ENCODE measurements at regions not wholly inside any gene's neighbourhood (a gene's known extent, or its start where the extent isn't known, plus 50 kb on each side); places are given as distances from the start of the nearest gene placed in this dataset.

- peaks cover 21% of the 10 kb centered on the region for H3K27me3 Mint-ChIP-seq (ENCODE audit: low read depth)
- H3K4me1 Mint-ChIP-seq (ENCODE audit: low read depth) = peaks cover 2% of the 10 kb centered on the region
- peaks cover 14% of the 10 kb centered on the region for H3K9me3 Mint-ChIP-seq (ENCODE audit: low read depth)
- DNase-seq (ENCODE audit: low spot score) = no peak
- no peak overlapping the region for H3K27ac Mint-ChIP-seq (ENCODE audit: unreplicated experiment)
- TF ChIP-seq CTCF (IDR thresholded peaks at IDR 0.05) = no peak
- H3K4me3 Mint-ChIP-seq (ENCODE audit: unreplicated experiment) = no peak overlapping the region
- peaks cover 2% of the 10 kb centered on the region for H3K36me3 Mint-ChIP-seq (ENCODE audit: low read depth)
Observed at GRCh38 chr20:40146071-40146470, 543.0 kb downstream of the MAFB start.

GRCh38 chr20:40144581-40144980 is 544.5 kb downstream of the MAFB start:
- TF ChIP-seq CTCF (IDR thresholded peaks at IDR 0.05) = no peak
- Mint-ChIP-seq H3K4me1 (ENCODE audit: low read depth) (peaks cover 2% of the 10 kb centered on the region), H3K36me3 (ENCODE audit: low read depth) (peaks cover 2% of the 10 kb centered on the region), H3K4me3 (ENCODE audit: unreplicated experiment) (no peak overlapping the region), H3K27ac (ENCODE audit: unreplicated experiment) (no peak overlapping the region), H3K9me3 (ENCODE audit: low read depth) (peaks cover 14% of the 10 kb centered on the region), H3K27me3 (ENCODE audit: low read depth) (peaks cover 21% of the 10 kb centered on the region)
- DNase-seq (ENCODE audit: low spot score) = no peak

GRCh38 chr20:40134176-40134575 is 554.9 kb downstream of the MAFB start:
- no peak for TF ChIP-seq CTCF (IDR thresholded peaks at IDR 0.05)
- peaks cover 12% of the 10 kb centered on the region for H3K9me3 Mint-ChIP-seq (ENCODE audit: low read depth)

GRCh38 chr20:40120827-40121226 is 568.2 kb downstream of the MAFB start:
- Mint-ChIP-seq H3K9me3 (ENCODE audit: low read depth) (no peaks in the 10 kb centered on the region), H3K4me1 (ENCODE audit: low read depth) (no peaks in the 10 kb centered on the region), H3K27me3 (ENCODE audit: low read depth) (peaks cover 31% of the 10 kb centered on the region), H3K4me3 (ENCODE audit: unreplicated experiment) (no peak overlapping the region), H3K27ac (ENCODE audit: unreplicated experiment) (no peak overlapping the region), H3K36me3 (ENCODE audit: low read depth) (no peaks in the 10 kb centered on the region)
- TF ChIP-seq CTCF (IDR thresholded peaks at IDR 0.05) = no peak
- no peak for DNase-seq (ENCODE audit: low spot score)

More at GRCh38 chr20:40134176-40134575, 554.9 kb downstream of the MAFB start:
- Mint-ChIP-seq H3K4me1 (ENCODE audit: low read depth) (no peaks in the 10 kb centered on the region), H3K27me3 (ENCODE audit: low read depth) (peaks cover 2% of the 10 kb centered on the region), H3K36me3 (ENCODE audit: low read depth) (peaks cover 1% of the 10 kb centered on the region), H3K4me3 (ENCODE audit: unreplicated experiment) (no peak overlapping the region), H3K27ac (ENCODE audit: unreplicated experiment) (no peak overlapping the region)
- DNase-seq (ENCODE audit: low spot score) = no peak

GRCh38 chr20:40111282-40111681 is 577.8 kb downstream of the MAFB start:
- no peak overlapping the region for H3K4me3 Mint-ChIP-seq (ENCODE audit: unreplicated experiment)
- H3K27me3 Mint-ChIP-seq (ENCODE audit: low read depth) = peaks cover 10% of the 10 kb centered on the region
- no peak overlapping the region for H3K27ac Mint-ChIP-seq (ENCODE audit: unreplicated experiment)
- no peak for TF ChIP-seq CTCF (IDR thresholded peaks at IDR 0.05)
- H3K4me1 Mint-ChIP-seq (ENCODE audit: low read depth) = no peaks in the 10 kb centered on the region
- no peaks in the 10 kb centered on the region for H3K36me3 Mint-ChIP-seq (ENCODE audit: low read depth)
- DNase-seq (ENCODE audit: low spot score) = no peak
- no peaks in the 10 kb centered on the region for H3K9me3 Mint-ChIP-seq (ENCODE audit: low read depth)

All from chondrocyte (in vitro differentiated cells).